GM13976 (cell line): ENCODE measurements at regions not wholly inside any gene's neighbourhood (a gene's known extent, or its start where the extent isn't known, plus 50 kb on each side); places are given as distances from the start of the nearest gene placed in this dataset.

Experiments used
- DNase-seq: peaks from one replicate; pipeline ENCODE4 v3.0.0; 2012; ENCODE audit warnings: low spot score
- in situ Hi-C: fragments of 300-500 bp; cut with MboI; formaldehyde crosslinking; loops from one replicate; pipeline ENCODE4 v1.12.0; 2022; ENCODE audit warnings: low sequenced_read_pairs, mixed read lengths, inconsistent platforms; ENCODE audit not compliant: unreplicated experiment
- TF ChIP-seq, protein P1 (sequence below): IDR thresholded peaks from 2 replicates; pipeline ENCODE4 v1.5.1; 2012; ENCODE audit warnings: borderline replicate concordance, mild to moderate bottlenecking; ENCODE audit not compliant: insufficient read depth; ENCODE audit errors: extremely low read depth, missing control alignments, control extremely low read depth

DNA sequence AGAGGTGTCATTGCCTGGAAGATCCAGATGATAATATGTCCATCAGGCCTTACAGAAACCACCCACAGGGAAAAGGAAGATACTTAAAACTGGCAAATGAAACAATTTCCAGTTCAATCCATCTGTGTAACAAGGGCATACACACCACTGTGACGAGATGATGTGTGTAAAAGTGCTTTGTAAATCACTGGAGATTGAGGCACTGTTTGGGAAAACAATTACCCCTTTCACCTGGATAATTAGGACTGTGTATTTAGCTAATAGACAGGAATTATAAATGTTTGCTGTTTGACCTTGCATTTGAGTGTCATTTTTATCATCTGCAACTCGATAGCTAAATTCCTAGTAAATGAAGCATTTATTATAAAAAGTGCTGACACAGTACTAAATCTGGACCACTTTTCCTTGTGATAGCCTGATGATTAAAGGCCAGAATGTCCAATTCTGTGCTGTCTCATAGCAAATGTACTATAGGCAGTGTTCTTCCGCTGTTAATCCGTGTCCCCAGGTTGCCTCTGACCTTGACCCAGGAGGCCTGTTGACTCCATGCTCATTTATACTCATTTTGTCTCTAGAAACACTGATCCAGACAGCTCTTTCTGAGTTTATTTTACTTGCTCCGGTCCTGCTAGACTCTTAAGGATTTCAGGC is 105.8 kb downstream of the LACC1 start:
- in situ Hi-C loops = no loop called here
- no peak for DNase-seq
- TF ChIP-seq, protein P1, sequence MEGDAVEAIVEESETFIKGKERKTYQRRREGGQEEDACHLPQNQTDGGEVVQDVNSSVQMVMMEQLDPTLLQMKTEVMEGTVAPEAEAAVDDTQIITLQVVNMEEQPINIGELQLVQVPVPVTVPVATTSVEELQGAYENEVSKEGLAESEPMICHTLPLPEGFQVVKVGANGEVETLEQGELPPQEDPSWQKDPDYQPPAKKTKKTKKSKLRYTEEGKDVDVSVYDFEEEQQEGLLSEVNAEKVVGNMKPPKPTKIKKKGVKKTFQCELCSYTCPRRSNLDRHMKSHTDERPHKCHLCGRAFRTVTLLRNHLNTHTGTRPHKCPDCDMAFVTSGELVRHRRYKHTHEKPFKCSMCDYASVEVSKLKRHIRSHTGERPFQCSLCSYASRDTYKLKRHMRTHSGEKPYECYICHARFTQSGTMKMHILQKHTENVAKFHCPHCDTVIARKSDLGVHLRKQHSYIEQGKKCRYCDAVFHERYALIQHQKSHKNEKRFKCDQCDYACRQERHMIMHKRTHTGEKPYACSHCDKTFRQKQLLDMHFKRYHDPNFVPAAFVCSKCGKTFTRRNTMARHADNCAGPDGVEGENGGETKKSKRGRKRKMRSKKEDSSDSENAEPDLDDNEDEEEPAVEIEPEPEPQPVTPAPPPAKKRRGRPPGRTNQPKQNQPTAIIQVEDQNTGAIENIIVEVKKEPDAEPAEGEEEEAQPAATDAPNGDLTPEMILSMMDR = no peak

DNA sequence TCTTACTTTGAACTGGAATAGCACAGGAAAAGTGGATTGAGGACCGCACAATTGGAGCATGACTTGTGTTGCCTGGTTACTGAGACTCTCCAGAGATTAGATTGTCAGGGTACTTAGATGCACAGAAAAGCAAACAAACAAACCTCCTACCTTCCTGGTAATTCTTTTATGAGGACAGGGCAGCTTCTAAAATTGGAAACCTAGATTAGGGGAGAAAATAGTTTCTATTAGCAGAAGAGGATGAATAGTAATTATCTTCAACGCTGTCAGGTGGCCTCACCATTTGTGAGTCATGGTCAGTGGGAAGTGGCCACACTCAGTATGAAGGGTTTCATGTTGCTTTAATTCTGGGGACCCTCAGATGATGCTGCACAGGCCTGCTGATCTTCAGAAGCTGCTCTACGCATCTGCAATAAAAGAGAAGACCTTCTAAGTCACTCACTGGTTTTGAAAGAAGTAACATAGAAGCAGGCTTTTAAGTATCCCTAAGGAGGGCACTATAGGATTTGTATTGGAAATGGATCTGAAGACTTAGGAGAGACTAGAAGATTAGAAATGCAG is 106.8 kb downstream of the LACC1 start:
- TF ChIP-seq, protein P1 = no peak
- in situ Hi-C loops = no loop called here
- DNase-seq = no peak

DNA sequence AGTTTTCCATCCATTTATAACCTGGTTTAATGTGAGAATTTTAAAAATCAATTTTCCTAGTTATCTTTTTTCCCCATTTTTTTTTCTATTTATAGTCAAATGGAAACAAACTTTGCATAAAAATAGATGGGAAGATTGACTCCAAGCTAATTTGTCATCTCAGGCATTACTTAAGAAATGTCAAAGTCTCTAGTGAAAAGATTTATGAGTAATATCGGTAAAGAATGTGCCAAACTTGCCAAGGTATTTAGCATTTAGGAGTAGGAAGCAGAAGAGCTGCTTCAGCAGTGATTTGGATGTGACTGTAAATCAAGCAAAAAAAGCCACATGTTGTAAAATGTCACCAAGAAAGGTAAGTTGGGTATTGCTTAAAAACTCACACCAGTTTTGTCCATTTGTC is 108.6 kb downstream of the LACC1 start:
- DNase-seq = no peak
- in situ Hi-C loops = no loop called here
- TF ChIP-seq, protein P1 = no peak

DNA sequence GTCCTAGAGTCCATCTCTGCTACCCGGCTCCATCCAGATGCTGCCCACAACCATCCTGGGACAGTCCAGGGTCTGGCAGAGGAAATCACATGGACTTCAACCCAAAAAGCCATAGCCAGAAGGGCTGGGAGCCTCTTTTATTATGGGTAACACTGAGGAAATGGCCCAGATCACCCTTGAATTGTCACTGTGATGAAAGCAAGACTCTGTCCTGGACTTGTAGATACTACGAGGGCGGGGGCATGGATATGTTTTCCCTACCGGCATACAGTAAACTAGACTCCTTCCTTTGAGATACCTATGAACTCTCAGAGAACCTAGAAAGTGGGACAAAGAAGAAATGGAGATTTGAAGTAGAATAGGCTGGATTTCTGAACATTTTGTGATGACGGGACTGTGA is 110.3 kb downstream of the LACC1 start:
- TF ChIP-seq, protein P1 = no peak
- DNase-seq = no peak
- in situ Hi-C loops = no loop called here

DNA sequence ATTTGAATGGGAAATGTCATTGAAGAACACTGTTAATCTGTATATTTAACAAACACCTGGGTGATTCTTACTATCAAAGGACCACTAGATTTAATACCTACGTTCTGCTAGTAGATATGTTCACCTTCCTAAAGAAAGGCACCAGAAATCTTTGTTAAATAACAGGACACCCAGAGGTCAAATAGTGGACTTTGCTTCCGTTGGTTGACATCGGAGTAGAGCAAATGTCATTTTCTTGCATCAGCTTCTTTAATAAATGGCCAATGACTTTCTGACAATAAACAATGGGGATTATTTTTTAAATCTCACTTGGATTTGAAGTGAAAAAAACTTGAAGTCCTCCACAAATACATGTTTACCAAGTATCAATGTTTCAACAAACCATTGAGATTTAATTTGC is 111.1 kb downstream of the LACC1 start:
- TF ChIP-seq, protein P1 = no peak
- DNase-seq = no peak
- in situ Hi-C loops = no loop called here

DNA sequence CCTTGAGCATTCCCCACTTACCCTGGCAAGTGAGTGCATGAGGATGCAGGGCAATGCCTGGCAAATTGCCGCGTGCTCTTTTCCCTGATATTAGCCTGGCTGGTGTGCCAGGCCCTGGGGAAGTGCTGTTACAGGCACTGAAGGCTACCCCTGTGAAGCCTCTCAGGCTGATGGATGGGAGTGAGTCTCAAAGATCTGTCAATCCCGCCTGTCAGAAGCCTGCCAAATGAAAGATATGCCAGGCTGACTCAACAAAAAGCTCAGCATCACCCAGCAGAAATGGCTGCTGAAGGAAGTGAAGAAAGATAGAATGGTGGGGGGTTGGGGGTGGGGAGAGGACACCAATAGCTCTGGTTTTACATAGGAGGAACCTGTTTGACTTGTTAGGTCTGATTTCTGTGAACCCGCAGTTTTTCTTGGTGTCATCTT is 112.1 kb downstream of the LACC1 start:
- in situ Hi-C loops = no loop called here
- TF ChIP-seq, protein P1 = no peak
- no peak for DNase-seq

DNA sequence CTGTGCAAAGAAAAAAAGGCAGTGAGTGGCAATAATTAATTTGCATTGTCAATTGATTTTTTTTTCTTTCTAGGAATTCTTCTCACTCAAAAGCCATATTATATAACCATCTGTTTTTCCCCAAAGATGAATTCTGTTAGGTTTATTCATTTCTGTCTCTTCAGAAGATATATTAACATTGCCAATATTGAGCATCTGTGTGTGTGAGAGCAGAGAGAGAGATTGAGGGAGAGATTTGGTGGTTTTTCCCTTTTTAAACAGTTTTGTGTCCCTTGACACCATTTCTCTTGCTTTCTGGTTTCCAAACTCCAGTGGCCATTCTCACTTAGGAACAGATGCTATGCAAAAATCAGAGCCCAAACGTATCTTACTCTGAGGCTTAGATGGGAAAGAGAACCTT is 112.5 kb downstream of the LACC1 start:
- TF ChIP-seq, protein P1 = no peak
- in situ Hi-C loops = no loop called here

More for the DNA sequence above, 112.5 kb downstream of the LACC1 start:
- DNase-seq = no peak
